GM18520 (cell line): ENCODE measurements at regions not wholly inside any gene's neighbourhood (a gene's known extent, or its start where the extent isn't known, plus 50 kb on each side); places are given as distances from the start of the nearest gene placed in this dataset.
A peak's percentile ranks its signal among the peaks of the same experiment; 100 is the strongest.

ENCODE experiments used
- ATAC-seq: cut with Tn5 transposase; IDR thresholded peaks from one replicate; pipeline ENCODE4 v1.9.1; 2021; ENCODE audit not compliant: unreplicated experiment

GRCh38 chrX:20352935-20353336, 86.2 kb upstream of the RPS6KA3 start:
- ATAC-seq = peak; percentile 68

GRCh38 chrX:20352504-20352903, 85.8 kb upstream of the RPS6KA3 start:
- ATAC-seq = peak; percentile 34

DNA sequence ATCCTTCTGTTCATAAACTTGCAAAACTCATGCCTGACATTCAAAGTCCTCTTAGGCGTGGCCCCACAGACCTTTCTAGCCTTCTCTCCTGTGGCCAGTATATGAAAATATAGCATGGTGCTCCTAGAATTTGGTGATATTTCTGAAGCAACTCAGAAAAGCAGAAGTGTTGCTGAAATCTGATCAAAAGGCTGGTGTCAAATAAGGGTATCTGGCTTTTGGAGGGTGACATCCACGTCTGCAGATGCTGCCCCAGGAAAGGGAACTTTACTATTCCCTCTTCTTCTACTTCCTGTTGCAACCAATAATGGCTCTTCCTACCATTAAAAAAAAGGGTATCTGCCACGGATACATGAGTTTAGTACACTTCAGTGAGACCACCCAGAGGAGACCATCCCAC, 83.9 kb upstream of the RPS6KA3 start:
- ATAC-seq = no peak

DNA sequence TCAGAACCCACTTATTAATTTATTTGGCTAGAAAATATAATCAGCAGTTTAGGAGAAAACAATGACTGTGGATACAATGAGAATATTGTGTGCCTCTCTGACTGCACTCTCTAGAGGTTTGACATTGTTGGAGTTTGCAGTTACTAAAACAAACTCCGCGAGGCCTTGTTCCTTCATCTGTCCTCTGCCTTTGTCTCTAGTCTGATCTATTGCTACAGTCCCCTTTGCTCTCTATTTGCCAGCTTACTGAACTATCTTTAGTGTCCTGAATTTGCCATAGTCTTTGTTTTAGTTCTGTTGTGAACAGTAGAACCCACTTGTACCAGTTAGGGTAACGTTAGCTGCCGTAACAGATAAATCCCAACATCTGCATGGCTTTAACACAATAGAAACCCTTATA, 81.4 kb upstream of the RPS6KA3 start:
- ATAC-seq = no peak

DNA sequence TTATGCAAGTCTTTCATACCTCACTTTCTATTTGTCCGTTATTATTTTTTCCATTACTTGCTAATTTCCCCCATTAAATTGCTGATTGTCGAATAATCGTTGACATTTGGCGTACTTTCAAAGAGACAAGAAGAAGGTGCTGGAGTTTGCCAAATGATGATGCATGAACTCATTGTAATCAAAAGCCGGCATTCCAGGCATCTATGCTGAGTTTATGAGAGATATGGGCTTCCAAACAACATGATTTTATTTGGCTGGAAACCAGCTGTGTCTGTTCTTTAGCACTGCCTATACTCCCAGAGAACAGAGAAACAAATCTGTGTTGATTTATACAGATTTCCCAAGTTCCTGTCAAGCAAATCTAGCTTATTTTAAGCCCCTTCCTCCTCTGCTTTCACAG, 80.8 kb upstream of the RPS6KA3 start:
- ATAC-seq = no peak

DNA sequence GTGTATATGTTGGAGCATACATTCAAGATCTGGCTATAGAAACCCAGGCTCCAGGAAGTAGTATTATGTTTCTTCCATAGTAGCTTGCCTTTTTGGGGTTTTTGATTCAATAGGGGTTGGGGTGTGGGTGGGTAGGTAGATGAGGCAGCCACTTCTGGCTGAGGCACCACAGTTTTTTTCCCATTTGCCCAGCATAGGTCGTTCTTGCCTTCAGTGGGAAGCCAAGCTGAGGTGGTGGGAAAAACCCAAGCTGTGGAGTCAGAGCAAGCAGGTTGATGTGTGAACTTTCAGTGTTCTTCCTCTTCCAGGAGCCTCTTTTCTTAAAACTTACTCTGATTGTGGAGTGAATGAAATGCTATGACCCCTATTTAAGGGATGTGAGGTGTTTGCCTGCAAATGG, 67.0 kb upstream of the RPS6KA3 start:
- ATAC-seq = no peak

- ATAC-seq = no peak
Measured at GRCh38 chrX:20330545-20330944, 63.8 kb upstream of the RPS6KA3 start.

DNA sequence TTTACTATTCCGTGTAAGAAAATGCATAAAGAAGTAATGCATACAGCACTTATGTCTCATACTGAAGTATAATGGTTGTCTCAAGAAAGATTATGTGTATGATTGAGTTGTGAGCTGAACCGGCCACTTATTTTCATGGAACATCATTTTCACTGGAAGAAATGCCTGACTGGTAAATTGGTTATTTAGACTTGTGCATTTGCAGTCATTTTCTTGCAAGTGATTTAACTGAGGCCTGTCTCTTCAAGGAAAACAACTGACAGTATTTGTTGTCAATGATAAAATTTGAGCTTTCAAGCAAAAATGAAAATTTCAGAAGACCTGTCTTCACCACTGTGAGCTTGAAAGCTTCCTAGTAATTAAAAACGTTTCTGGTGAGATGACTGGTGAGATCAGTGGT, 62.7 kb upstream of the RPS6KA3 start:
- no peak for ATAC-seq

DNA sequence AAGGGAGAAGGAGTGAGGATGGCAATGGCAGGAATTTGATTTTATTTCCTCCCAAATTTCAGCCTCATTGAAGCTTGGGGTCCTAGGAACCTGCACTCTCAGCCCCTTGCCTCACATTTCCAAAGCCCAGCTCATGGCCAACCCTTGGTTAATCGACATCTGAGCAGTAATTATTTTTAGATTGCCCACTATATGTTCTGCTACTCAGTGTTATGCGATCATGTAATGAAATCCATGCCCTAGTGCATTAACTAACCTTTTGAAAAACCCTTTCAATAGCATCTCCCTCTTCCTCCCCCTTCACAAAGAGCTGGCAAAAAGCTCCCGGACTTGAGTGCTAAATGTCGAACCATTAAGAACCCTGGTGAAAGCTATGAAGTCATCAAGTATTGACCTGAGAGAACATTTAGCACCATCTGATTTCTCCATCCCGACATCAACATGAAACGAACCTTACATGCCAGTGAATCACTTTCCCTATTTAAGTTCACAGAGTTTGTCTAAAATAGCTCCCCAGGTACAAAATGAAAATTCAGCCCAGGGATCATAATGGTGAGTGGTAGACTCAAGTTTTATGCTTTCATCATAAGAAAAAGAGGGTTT, 59.2 kb upstream of the RPS6KA3 start:
- ATAC-seq = no peak

GRCh38 chrX:20322887-20323286, 56.2 kb upstream of the RPS6KA3 start:
- no peak for ATAC-seq

- ATAC-seq = peak; percentile 81
Measured at GRCh38 chrX:20320461-20321159, 53.9 kb upstream of the RPS6KA3 start.

- no peak for ATAC-seq
Measured at GRCh38 chrX:20319054-20319453, 52.3 kb upstream of the RPS6KA3 start.

DNA sequence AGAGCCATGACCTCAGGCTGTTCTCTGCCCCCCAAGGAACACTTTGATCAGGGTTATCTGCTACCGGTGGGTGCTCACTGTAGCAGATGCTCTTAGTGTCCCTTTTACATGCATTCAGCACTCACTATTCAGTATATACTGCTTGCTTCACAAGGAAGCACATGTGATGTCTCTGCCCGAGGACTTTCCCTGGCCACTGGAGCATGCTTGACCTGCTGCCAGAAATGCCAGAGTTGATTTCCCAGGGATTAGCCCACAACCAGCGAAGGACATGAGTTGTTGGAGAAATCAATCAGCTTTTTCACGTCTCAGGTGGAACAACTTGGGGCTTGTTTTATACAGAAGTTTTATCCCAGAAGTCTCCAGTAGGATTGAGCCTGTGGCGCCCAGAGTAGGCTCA, 51.2 kb upstream of the RPS6KA3 start:
- ATAC-seq = no peak
